ENCODE measurements at regions not wholly inside any gene's neighbourhood (a gene's known extent, or its start where the extent isn't known, plus 50 kb on each side); places are given as distances from the start of the nearest gene placed in this dataset.

DNA sequence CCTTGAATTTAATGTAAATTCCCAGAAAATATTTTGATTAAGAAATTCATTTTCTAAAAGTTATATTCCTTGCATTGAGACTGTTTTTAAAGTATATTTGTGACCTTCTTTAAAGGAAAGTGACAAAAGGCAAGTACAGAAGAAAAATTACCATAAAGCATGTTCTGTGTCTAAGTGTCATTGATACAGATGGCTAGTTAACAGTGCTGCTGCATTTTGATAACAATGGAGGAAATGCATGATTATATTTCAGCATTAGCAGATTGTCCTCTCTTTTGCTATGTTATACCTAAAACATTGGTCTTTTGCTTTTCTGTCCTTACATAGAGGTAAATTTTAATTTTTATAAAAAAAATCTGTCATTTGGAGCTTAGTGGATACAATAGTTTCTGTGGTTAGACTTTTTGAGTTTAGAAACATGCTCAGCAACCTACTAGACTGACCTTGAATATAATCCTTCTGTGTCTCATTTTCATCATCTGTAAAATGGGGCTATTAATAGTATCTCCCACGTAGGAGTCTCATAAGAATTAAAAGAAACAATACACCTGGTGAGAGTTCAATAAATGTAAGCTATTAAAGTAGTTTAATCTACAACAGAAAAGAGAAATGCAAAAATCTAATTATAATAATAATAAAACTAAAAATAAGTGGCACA lies 51.1 kb upstream of the RGS21 start:
- no peak overlapping the region for H3K4me3 ChIP-seq
- DNase-seq: no peak
- no peaks in the 10 kb centered on the region for H3K9me3 ChIP-seq
- H3K27me3 ChIP-seq (replicated peaks in 1 of 7): no peaks in the 10 kb centered on the region
- intact Hi-C loops (cut with DNase I; ENCODE audit: low total_unique reads): no loop called here
- H3K4me1 ChIP-seq: no peaks in the 10 kb centered on the region
- no peak overlapping the region for H3K27ac ChIP-seq
- WGBS, 5 donors: 47 to 68% (median 60%) methylated on average over 1 of the region's 1 CpG
- H3K36me3 ChIP-seq: no peaks in the 10 kb centered on the region
- no peak for TF ChIP-seq POLR2A (IDR thresholded peaks at IDR 0.05)
- TF ChIP-seq, protein P1, sequence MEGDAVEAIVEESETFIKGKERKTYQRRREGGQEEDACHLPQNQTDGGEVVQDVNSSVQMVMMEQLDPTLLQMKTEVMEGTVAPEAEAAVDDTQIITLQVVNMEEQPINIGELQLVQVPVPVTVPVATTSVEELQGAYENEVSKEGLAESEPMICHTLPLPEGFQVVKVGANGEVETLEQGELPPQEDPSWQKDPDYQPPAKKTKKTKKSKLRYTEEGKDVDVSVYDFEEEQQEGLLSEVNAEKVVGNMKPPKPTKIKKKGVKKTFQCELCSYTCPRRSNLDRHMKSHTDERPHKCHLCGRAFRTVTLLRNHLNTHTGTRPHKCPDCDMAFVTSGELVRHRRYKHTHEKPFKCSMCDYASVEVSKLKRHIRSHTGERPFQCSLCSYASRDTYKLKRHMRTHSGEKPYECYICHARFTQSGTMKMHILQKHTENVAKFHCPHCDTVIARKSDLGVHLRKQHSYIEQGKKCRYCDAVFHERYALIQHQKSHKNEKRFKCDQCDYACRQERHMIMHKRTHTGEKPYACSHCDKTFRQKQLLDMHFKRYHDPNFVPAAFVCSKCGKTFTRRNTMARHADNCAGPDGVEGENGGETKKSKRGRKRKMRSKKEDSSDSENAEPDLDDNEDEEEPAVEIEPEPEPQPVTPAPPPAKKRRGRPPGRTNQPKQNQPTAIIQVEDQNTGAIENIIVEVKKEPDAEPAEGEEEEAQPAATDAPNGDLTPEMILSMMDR (IDR thresholded peaks at IDR 0.05 in 8 of 11, conservative IDR thresholded peaks at IDR 0.05 in 3 of 11): no peak
- no peak for TF ChIP-seq POLR2AphosphoS5 (IDR thresholded peaks at IDR 0.05)

DNA sequence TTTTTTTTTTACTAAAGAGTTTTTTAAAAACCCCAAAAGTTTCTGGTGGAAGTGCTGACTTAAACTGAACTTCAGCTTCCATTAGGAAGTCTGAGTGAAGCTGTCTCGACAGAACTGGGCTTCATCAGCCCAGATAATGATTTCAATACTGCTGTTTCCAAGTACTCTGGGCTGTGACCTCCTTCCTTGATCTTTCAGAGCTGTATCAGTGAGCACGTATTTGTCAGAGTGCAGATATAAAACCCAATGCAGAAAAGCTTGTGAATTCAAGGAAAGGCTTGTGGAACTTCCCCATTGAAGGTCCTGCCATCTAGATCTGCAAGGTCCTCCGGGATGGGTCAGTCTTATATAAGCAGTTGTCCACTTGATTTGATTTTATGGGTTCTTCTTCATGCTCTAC lies 50.1 kb upstream of the RGS21 start:
- intact Hi-C loops (cut with DNase I; ENCODE audit: low total_unique reads): no loop called here
- Histone ChIP-seq H3K27ac (no peak overlapping the region), H3K27me3 (replicated peaks in 1 of 7) (no peaks in the 10 kb centered on the region), H3K4me3 (no peak overlapping the region), H3K9me3 (no peaks in the 10 kb centered on the region), H3K4me1 (no peaks in the 10 kb centered on the region), H3K36me3 (no peaks in the 10 kb centered on the region)
- TF ChIP-seq POLR2A (IDR thresholded peaks at IDR 0.05): no peak
- 33 to 73% (median 57%) methylated on average over 3 of the region's 3 CpGs for WGBS, 5 donors
- DNase-seq: no peak

Data from spleen (tissue), 11 donors.